ENCODE measurements at regions not wholly inside any gene's neighbourhood (a gene's known extent, or its start where the extent isn't known, plus 50 kb on each side); places are given as distances from the start of the nearest gene placed in this dataset.

DNA sequence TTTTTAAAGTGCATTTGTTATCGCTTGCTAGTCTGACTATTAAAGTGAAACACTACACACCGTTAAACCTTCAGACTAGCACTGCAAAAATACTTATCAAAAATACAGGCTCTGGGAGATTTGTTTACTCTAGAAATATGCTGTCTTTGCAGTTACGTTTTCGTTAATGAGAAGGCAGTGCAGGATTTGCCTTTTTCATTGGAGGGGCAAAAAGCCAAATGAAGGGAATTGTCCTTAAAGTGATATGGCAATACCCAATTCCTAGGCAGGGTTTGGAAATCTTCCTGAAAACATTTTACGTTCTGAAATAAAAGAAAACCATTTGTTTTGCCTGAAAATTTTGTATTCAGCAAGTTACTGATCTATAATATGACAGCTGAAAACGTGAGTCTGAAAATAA, 1800.2 kb downstream of the MAT2B start:
- TF ChIP-seq CTCF (IDR thresholded peaks at IDR 0.05) (no peak), EZH2 (IDR thresholded peaks at IDR 0.05; ENCODE audit: borderline replicate concordance, insufficient read depth, low read depth, low read length, poor library complexity, severe bottlenecking) (no peak)
